IPS-15b (cell line): ENCODE measurements at regions not wholly inside any gene's neighbourhood (a gene's known extent, or its start where the extent isn't known, plus 50 kb on each side); places are given as distances from the start of the nearest gene placed in this dataset.

Source experiments
- H3K27me3 ChIP-seq: one replicate; pipeline ENCODE4 v1.6.1; 2013; ENCODE audit warnings: low read length; ENCODE audit not compliant: control insufficient read depth, insufficient read depth
- H3K36me3 ChIP-seq: one replicate; pipeline ENCODE4 v1.6.1; 2013; ENCODE audit warnings: low read length; ENCODE audit not compliant: control insufficient read depth, insufficient read depth
- H3K4me1 ChIP-seq: one replicate; pipeline ENCODE4 v1.6.1; 2013; ENCODE audit warnings: mild to moderate bottlenecking, low read length; ENCODE audit not compliant: control insufficient read depth, insufficient read depth
- H3K4me3 ChIP-seq: one replicate; pipeline ENCODE4 v1.5.1; 2013; ENCODE audit warnings: low read depth, low read length
- H3K9ac ChIP-seq: one replicate; pipeline ENCODE4 v1.6.1; 2013; ENCODE audit warnings: low read depth, mild to moderate bottlenecking, low read length
- H3K9me3 ChIP-seq: one replicate; pipeline ENCODE4 v1.6.1; 2013; ENCODE audit warnings: mild to moderate bottlenecking, low read length; ENCODE audit not compliant: control insufficient read depth, insufficient read depth

- Histone ChIP-seq H3K4me3 (no peak overlapping the region), H3K4me1 (no peaks in the 10 kb centered on the region), H3K9ac (no peak overlapping the region), H3K36me3 (no peaks in the 10 kb centered on the region), H3K27me3 (no peaks in the 10 kb centered on the region), H3K9me3 (peaks cover 29% of the 10 kb centered on the region)
These were observed 530.3 kb downstream of the TBC1D22A start for GRCh38 chr22:47292546-47293320.

GRCh38 chr22:47291565-47292495, 529.4 kb downstream of the TBC1D22A start:
- no peaks in the 10 kb centered on the region for H3K36me3 ChIP-seq
- no peaks in the 10 kb centered on the region for H3K4me1 ChIP-seq
- peaks cover 25% of the 10 kb centered on the region for H3K9me3 ChIP-seq
- H3K27me3 ChIP-seq = no peaks in the 10 kb centered on the region
- no peak overlapping the region for H3K9ac ChIP-seq
- no peak overlapping the region for H3K4me3 ChIP-seq

GRCh38 chr22:47290706-47291430, 528.4 kb downstream of the TBC1D22A start:
- H3K9ac ChIP-seq = no peak overlapping the region
- peaks cover 25% of the 10 kb centered on the region for H3K9me3 ChIP-seq
- H3K4me3 ChIP-seq = no peak overlapping the region
- no peaks in the 10 kb centered on the region for H3K36me3 ChIP-seq
- no peaks in the 10 kb centered on the region for H3K27me3 ChIP-seq
- H3K4me1 ChIP-seq = no peaks in the 10 kb centered on the region

- Histone ChIP-seq H3K9me3 (peaks cover 19% of the 10 kb centered on the region), H3K9ac (no peak overlapping the region), H3K4me3 (no peak overlapping the region), H3K27me3 (no peaks in the 10 kb centered on the region), H3K4me1 (no peaks in the 10 kb centered on the region), H3K36me3 (no peaks in the 10 kb centered on the region)
These were observed 527.0 kb downstream of the TBC1D22A start for GRCh38 chr22:47289336-47289985.

- H3K9me3 ChIP-seq = peaks cover 20% of the 10 kb centered on the region
These were observed 526.2 kb downstream of the TBC1D22A start for GRCh38 chr22:47288680-47289079.

GRCh38 chr22:47287516-47287915, 525.1 kb downstream of the TBC1D22A start:
- no peaks in the 10 kb centered on the region for H3K4me1 ChIP-seq
- no peaks in the 10 kb centered on the region for H3K36me3 ChIP-seq
- H3K9me3 ChIP-seq = peaks cover 18% of the 10 kb centered on the region
- H3K4me3 ChIP-seq = no peak overlapping the region
- H3K27me3 ChIP-seq = no peaks in the 10 kb centered on the region
- no peak overlapping the region for H3K9ac ChIP-seq

More at GRCh38 chr22:47288680-47289079, 526.2 kb downstream of the TBC1D22A start:
- Histone ChIP-seq H3K27me3 (no peaks in the 10 kb centered on the region), H3K36me3 (no peaks in the 10 kb centered on the region), H3K4me3 (no peak overlapping the region), H3K9ac (no peak overlapping the region), H3K4me1 (no peaks in the 10 kb centered on the region)

- Histone ChIP-seq H3K4me3 (no peak overlapping the region), H3K27me3 (no peaks in the 10 kb centered on the region), H3K9me3 (peaks cover 12% of the 10 kb centered on the region), H3K4me1 (no peaks in the 10 kb centered on the region), H3K36me3 (no peaks in the 10 kb centered on the region), H3K9ac (no peak overlapping the region)
These were observed 524.1 kb downstream of the TBC1D22A start for GRCh38 chr22:47286590-47286989.

GRCh38 chr22:47285981-47286380, 523.5 kb downstream of the TBC1D22A start:
- Histone ChIP-seq H3K9me3 (peaks cover 17% of the 10 kb centered on the region), H3K4me1 (no peaks in the 10 kb centered on the region), H3K27me3 (no peaks in the 10 kb centered on the region), H3K9ac (no peak overlapping the region), H3K36me3 (no peaks in the 10 kb centered on the region), H3K4me3 (no peak overlapping the region)

- no peaks in the 10 kb centered on the region for H3K36me3 ChIP-seq
- H3K4me1 ChIP-seq = no peaks in the 10 kb centered on the region
- no peak overlapping the region for H3K9ac ChIP-seq
- H3K27me3 ChIP-seq = no peaks in the 10 kb centered on the region
- H3K4me3 ChIP-seq = no peak overlapping the region
- H3K9me3 ChIP-seq = peaks cover 18% of the 10 kb centered on the region
These were observed 522.4 kb downstream of the TBC1D22A start for GRCh38 chr22:47284822-47285221.

- no peaks in the 10 kb centered on the region for H3K4me1 ChIP-seq
- no peaks in the 10 kb centered on the region for H3K36me3 ChIP-seq
- no peaks in the 10 kb centered on the region for H3K27me3 ChIP-seq
- H3K4me3 ChIP-seq = no peak overlapping the region
- peaks cover 23% of the 10 kb centered on the region for H3K9me3 ChIP-seq
- H3K9ac ChIP-seq = no peak overlapping the region
These were observed 521.9 kb downstream of the TBC1D22A start for GRCh38 chr22:47284360-47284759.

- no peak overlapping the region for H3K9ac ChIP-seq
- H3K27me3 ChIP-seq = no peaks in the 10 kb centered on the region
- no peaks in the 10 kb centered on the region for H3K4me1 ChIP-seq
- no peak overlapping the region for H3K4me3 ChIP-seq
- no peaks in the 10 kb centered on the region for H3K36me3 ChIP-seq
- peaks cover 22% of the 10 kb centered on the region for H3K9me3 ChIP-seq
These were observed 521.3 kb downstream of the TBC1D22A start for GRCh38 chr22:47283616-47284270.
